ENCODE measurements at regions not wholly inside any gene's neighbourhood (a gene's known extent, or its start where the extent isn't known, plus 50 kb on each side); places are given as distances from the start of the nearest gene placed in this dataset.

GRCh38 chr6:134117409-134117808, 65.0 kb upstream of the SLC2A12 start:
- Histone ChIP-seq H3K9me3 (ENCODE audit: control insufficient read depth, low read length) (no peaks in the 10 kb centered on the region), H3K4me1 (ENCODE audit: control insufficient read depth, insufficient read depth, low read length) (peaks cover 7% of the 10 kb centered on the region), H3K9ac (ENCODE audit: low read length) (peak overlapping the region; percentile 4), H3K36me3 (ENCODE audit: control insufficient read depth, insufficient read depth, low read length, severe bottlenecking) (no peaks in the 10 kb centered on the region), H3K27me3 (replicated peaks; ENCODE audit: control insufficient read depth, insufficient read depth, low read length) (no peaks in the 10 kb centered on the region), H3K4me3 (ENCODE audit: low read length) (no peak overlapping the region)
- peak; percentile 46 for DNase-seq (ENCODE audit: low read depth)

DNA sequence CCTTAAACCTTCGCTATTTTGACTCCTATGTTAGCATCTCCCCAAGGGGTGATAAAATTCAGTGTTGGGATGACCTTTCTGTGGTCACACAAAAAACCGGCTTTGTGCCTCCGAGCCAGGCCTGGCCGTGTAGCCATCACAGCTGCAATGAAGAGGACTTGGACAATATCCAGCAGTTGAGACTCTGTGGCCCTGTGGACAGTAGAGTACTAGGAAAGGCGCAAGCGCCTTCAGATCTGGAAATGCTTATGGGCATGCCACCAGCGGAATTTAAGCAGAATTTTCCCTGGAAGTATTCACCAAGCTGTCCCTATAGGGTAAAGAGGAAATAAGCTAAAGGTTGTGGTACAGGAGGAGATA, 63.3 kb upstream of the SLC2A12 start:
- no peak for DNase-seq (ENCODE audit: low read depth)
- no peaks in the 10 kb centered on the region for H3K36me3 ChIP-seq (ENCODE audit: control insufficient read depth, insufficient read depth, low read length, severe bottlenecking)
- peaks cover 7% of the 10 kb centered on the region for H3K4me1 ChIP-seq (ENCODE audit: control insufficient read depth, insufficient read depth, low read length)
- H3K9ac ChIP-seq (ENCODE audit: low read length) = no peak overlapping the region
- H3K9me3 ChIP-seq (ENCODE audit: control insufficient read depth, low read length) = no peaks in the 10 kb centered on the region
- no peak overlapping the region for H3K4me3 ChIP-seq (ENCODE audit: low read length)
- H3K27me3 ChIP-seq (replicated peaks; ENCODE audit: control insufficient read depth, insufficient read depth, low read length) = no peaks in the 10 kb centered on the region

DNA sequence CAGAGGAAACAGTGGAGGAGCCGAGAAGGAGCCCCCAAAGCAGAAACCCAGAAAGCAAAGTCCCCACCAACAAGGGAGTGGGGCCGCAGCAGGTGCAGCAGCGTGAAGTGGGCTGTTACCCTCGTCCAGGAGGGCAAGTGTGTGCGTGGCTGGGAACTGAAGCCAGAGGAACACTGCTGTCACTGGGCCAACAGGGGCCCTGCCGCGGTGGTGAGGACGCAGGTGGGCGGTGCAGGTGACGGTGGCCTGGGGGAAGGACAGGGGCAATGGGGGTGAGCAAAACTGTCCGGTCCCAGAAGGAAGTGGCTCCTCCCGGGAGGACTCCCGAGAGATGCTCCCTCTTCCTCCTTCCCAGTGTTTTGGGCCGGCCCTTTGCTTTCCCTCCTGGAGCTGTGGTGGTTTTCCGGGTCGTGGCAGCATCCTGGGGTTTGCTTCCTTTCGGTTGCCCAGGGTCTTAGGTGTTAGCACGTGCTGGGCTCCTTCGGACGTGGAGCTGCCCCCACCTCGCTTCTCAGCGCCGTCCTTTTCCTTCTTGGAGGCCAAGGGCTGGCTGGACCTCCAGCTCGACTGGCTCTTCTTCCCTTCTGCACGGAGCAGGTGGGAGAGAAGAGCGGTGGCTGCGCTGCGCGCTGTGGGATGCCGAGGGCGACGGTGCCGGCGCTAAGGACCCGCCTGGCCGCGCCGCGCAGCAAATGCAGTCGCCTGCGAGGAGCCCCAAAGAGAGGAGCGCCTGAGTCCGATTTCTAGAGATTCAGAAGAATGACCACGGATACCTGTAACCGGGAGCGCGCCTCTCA, 62.7 kb upstream of the SLC2A12 start:
- Histone ChIP-seq H3K4me1 (ENCODE audit: control insufficient read depth, insufficient read depth, low read length) (peaks cover 7% of the 10 kb centered on the region), H3K27me3 (replicated peaks; ENCODE audit: control insufficient read depth, insufficient read depth, low read length) (no peaks in the 10 kb centered on the region), H3K9me3 (ENCODE audit: control insufficient read depth, low read length) (no peaks in the 10 kb centered on the region), H3K4me3 (ENCODE audit: low read length) (no peak overlapping the region), H3K36me3 (ENCODE audit: control insufficient read depth, insufficient read depth, low read length, severe bottlenecking) (no peaks in the 10 kb centered on the region), H3K9ac (ENCODE audit: low read length) (no peak overlapping the region)
- DNase-seq (ENCODE audit: low read depth) = no peak

- no peaks in the 10 kb centered on the region for H3K27me3 ChIP-seq (replicated peaks; ENCODE audit: control insufficient read depth, insufficient read depth, low read length)
- peaks cover 7% of the 10 kb centered on the region for H3K4me1 ChIP-seq (ENCODE audit: control insufficient read depth, insufficient read depth, low read length)
- H3K4me3 ChIP-seq (ENCODE audit: low read length) = no peak overlapping the region
- H3K9ac ChIP-seq (ENCODE audit: low read length) = no peak overlapping the region
- H3K36me3 ChIP-seq (ENCODE audit: control insufficient read depth, insufficient read depth, low read length, severe bottlenecking) = no peaks in the 10 kb centered on the region
- no peak for DNase-seq (ENCODE audit: low read depth)
- no peaks in the 10 kb centered on the region for H3K9me3 ChIP-seq (ENCODE audit: control insufficient read depth, low read length)
These were observed 62.1 kb upstream of the SLC2A12 start for GRCh38 chr6:134114489-134114888.

DNA sequence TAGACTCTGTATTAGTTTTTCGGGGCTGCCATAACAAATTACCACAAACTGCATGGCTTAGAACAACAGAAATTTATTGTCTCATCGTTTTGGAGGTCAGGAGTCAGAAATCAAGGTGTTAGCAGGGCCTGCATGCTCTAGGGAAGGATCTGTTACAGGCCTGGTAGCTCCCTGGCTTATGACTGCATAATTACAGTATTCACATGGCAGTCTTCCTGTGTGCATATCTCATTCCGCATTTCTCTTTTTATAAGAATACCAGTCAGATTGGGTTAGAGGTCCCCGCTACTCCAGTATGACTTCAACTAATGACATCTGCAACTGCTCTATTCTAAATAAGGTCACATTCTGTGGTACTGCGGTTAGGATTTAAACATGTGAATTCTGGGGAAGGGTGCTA, 59.3 kb upstream of the SLC2A12 start:
- no peaks in the 10 kb centered on the region for H3K4me1 ChIP-seq (ENCODE audit: control insufficient read depth, insufficient read depth, low read length)
- H3K36me3 ChIP-seq (ENCODE audit: control insufficient read depth, insufficient read depth, low read length, severe bottlenecking) = no peaks in the 10 kb centered on the region
- no peak overlapping the region for H3K9ac ChIP-seq (ENCODE audit: low read length)
- H3K27me3 ChIP-seq (replicated peaks; ENCODE audit: control insufficient read depth, insufficient read depth, low read length) = no peaks in the 10 kb centered on the region
- H3K4me3 ChIP-seq (ENCODE audit: low read length) = no peak overlapping the region
- DNase-seq (ENCODE audit: low read depth) = no peak
- H3K9me3 ChIP-seq (ENCODE audit: control insufficient read depth, low read length) = no peaks in the 10 kb centered on the region

DNA sequence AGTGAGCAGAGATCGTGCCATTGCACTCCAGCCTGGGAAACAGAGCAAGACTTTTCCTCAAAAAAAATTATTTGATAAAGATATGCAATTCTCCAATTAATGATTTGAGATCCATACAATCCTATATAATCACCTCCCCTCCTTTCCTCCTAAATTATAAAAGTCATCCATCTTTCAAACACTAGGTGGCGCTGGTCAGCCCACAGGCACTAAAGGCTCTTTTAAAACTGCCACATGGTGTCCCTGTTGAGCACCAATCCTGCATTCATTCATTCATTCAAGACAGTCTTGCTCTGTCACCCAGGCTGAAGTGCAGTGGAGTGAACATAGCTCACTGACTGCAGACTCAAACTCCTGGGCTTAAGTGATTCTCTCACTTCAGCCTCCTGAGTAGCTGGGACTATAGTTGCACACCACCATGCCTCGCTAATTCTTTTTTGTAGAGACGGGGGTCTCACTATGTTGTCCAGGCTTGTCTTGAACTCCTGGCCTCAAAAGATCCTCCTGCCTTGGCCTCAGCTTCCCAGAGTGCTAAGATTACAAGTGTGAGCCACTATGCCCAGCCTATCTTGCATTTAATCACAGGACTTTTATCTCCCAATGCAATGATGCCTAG, 58.7 kb upstream of the SLC2A12 start:
- DNase-seq (ENCODE audit: low read depth) = peak; percentile 83

GRCh38 chr6:134106702-134107101, 54.3 kb upstream of the SLC2A12 start:
- peak; percentile 36 for DNase-seq (ENCODE audit: low read depth)
- H3K9me3 ChIP-seq (ENCODE audit: control insufficient read depth, low read length) = no peaks in the 10 kb centered on the region
- H3K9ac ChIP-seq (ENCODE audit: low read length) = no peak overlapping the region
- no peaks in the 10 kb centered on the region for H3K4me1 ChIP-seq (ENCODE audit: control insufficient read depth, insufficient read depth, low read length)
- no peaks in the 10 kb centered on the region for H3K36me3 ChIP-seq (ENCODE audit: control insufficient read depth, insufficient read depth, low read length, severe bottlenecking)
- H3K27me3 ChIP-seq (replicated peaks; ENCODE audit: control insufficient read depth, insufficient read depth, low read length) = no peaks in the 10 kb centered on the region
- no peak overlapping the region for H3K4me3 ChIP-seq (ENCODE audit: low read length)

More for the DNA sequence above, 58.7 kb upstream of the SLC2A12 start:
- Histone ChIP-seq H3K27me3 (replicated peaks; ENCODE audit: control insufficient read depth, insufficient read depth, low read length) (no peaks in the 10 kb centered on the region), H3K4me1 (ENCODE audit: control insufficient read depth, insufficient read depth, low read length) (no peaks in the 10 kb centered on the region), H3K9me3 (ENCODE audit: control insufficient read depth, low read length) (no peaks in the 10 kb centered on the region), H3K4me3 (ENCODE audit: low read length) (no peak overlapping the region), H3K36me3 (ENCODE audit: control insufficient read depth, insufficient read depth, low read length, severe bottlenecking) (no peaks in the 10 kb centered on the region), H3K9ac (ENCODE audit: low read length) (no peak overlapping the region)

DNA sequence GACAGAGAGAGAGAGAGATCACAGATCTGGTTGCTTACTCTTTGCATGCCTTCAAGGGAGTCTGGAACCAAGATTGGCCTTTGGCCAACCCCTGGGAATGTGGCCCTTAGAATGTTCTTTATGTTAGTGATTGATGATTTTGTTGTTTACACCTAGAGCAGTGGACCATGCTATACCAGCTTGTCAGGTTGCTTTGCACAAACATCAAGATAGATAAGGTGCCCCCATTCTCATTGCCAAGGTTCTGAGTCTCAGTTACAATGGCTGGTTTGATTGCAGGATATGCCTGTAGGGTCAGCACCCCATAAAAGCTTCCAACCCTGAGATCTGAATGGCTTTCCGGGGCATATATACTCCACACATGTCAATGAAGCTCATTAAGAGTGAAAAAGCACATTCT, 53.5 kb upstream of the SLC2A12 start:
- Histone ChIP-seq H3K4me3 (ENCODE audit: low read length) (no peak overlapping the region), H3K9ac (ENCODE audit: low read length) (no peak overlapping the region), H3K36me3 (ENCODE audit: control insufficient read depth, insufficient read depth, low read length, severe bottlenecking) (no peaks in the 10 kb centered on the region), H3K4me1 (ENCODE audit: control insufficient read depth, insufficient read depth, low read length) (no peaks in the 10 kb centered on the region), H3K27me3 (replicated peaks; ENCODE audit: control insufficient read depth, insufficient read depth, low read length) (no peaks in the 10 kb centered on the region), H3K9me3 (ENCODE audit: control insufficient read depth, low read length) (no peaks in the 10 kb centered on the region)
- DNase-seq (ENCODE audit: low read depth) = no peak

DNA sequence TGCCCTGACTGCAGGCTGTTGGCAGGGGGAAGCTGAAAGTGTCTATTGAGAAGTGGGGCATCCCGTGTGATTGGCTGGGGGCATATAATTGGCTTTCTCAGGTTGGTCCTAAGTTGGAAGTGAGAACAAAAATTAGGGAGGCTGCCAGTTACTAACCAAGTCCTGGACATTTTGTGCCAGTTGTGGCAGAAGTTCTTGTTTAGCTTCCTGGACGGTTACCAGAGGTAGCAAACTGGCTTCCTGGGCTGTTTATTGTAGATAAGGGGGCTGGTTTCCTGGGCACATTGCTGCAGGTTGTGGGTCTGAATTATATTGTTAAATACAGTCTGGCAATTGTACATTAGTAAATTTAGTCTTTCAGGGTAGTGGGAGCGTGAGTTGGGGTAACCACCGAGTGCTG, 50.6 kb upstream of the SLC2A12 start:
- H3K4me1 ChIP-seq (ENCODE audit: control insufficient read depth, insufficient read depth, low read length) = no peaks in the 10 kb centered on the region
- DNase-seq (ENCODE audit: low read depth) = no peak
- H3K27me3 ChIP-seq (replicated peaks; ENCODE audit: control insufficient read depth, insufficient read depth, low read length) = no peaks in the 10 kb centered on the region
- H3K9me3 ChIP-seq (ENCODE audit: control insufficient read depth, low read length) = no peaks in the 10 kb centered on the region
- H3K9ac ChIP-seq (ENCODE audit: low read length) = no peak overlapping the region
- H3K4me3 ChIP-seq (ENCODE audit: low read length) = no peak overlapping the region
- no peaks in the 10 kb centered on the region for H3K36me3 ChIP-seq (ENCODE audit: control insufficient read depth, insufficient read depth, low read length, severe bottlenecking)

All from adipocyte (in vitro differentiated cells).